ENCODE measurements at regions not wholly inside any gene's neighbourhood (a gene's known extent, or its start where the extent isn't known, plus 50 kb on each side); places are given as distances from the start of the nearest gene placed in this dataset.

GRCh38 chr17:15892244-15892643 is 52.7 kb upstream of the ADORA2B start:
- peaks cover 11% of the 10 kb centered on the region for H3K4me1 ChIP-seq (ENCODE audit: control insufficient read depth, extremely low read depth, insufficient read depth, low read length)
- no TSS peak for BruUV-seq (replicated peaks)
- H3K9ac ChIP-seq (replicated peaks; ENCODE audit: extremely low read depth, insufficient read depth, low read length) = no peak overlapping the region
- CTCF ChIA-PET = no interaction called here
- H3K4me2 ChIP-seq (ENCODE audit: insufficient read depth, low read length) = no peak overlapping the region
- no peaks in the 10 kb centered on the region for H4K20me1 ChIP-seq (replicated peaks; ENCODE audit: control insufficient read depth, extremely low read depth, insufficient read depth, low read length)
- no peak for FAIRE-seq
- TF ChIP-seq MAX (IDR thresholded peaks at IDR 0.05; ENCODE audit: insufficient read depth, insufficient read length) (no peak), POLR2A (IDR thresholded peaks at IDR 0.05; ENCODE audit: low read depth, low read length) (no peak), FOS (IDR thresholded peaks at IDR 0.05; ENCODE audit: borderline replicate concordance, insufficient read depth, low read length) (no peak), GATA2 (IDR thresholded peaks at IDR 0.05; ENCODE audit: insufficient read depth, insufficient read length, low read depth, low read length) (no peak), MYC (IDR thresholded peaks at IDR 0.05; ENCODE audit: low read depth, low read length) (no peak), JUN (IDR thresholded peaks at IDR 0.05; ENCODE audit: borderline replicate concordance, insufficient read depth, insufficient read length, low read depth) (no peak), POLR2AphosphoS5 (IDR thresholded peaks at IDR 0.05; ENCODE audit: insufficient read depth, low read depth, low read length) (no peak), EZH2 (IDR thresholded peaks at IDR 0.05; ENCODE audit: borderline replicate concordance, low read depth, low read length, severe bottlenecking) (no peak)
- TF ChIP-seq, protein P1, sequence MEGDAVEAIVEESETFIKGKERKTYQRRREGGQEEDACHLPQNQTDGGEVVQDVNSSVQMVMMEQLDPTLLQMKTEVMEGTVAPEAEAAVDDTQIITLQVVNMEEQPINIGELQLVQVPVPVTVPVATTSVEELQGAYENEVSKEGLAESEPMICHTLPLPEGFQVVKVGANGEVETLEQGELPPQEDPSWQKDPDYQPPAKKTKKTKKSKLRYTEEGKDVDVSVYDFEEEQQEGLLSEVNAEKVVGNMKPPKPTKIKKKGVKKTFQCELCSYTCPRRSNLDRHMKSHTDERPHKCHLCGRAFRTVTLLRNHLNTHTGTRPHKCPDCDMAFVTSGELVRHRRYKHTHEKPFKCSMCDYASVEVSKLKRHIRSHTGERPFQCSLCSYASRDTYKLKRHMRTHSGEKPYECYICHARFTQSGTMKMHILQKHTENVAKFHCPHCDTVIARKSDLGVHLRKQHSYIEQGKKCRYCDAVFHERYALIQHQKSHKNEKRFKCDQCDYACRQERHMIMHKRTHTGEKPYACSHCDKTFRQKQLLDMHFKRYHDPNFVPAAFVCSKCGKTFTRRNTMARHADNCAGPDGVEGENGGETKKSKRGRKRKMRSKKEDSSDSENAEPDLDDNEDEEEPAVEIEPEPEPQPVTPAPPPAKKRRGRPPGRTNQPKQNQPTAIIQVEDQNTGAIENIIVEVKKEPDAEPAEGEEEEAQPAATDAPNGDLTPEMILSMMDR (IDR thresholded peaks at IDR 0.05; ENCODE audit: extremely low read depth in 1 of 2, insufficient read depth in 1 of 2, low read depth in 1 of 2, low read length in 2 of 2) = no peak
- H3K27me3 ChIP-seq (ENCODE audit: control insufficient read depth in 2 of 2, insufficient read depth in 2 of 2, low read length in 2 of 2) = no peaks in the 10 kb centered on the region
- no peak overlapping the region for H3K4me3 ChIP-seq (replicated peaks in 1 of 3; ENCODE audit: insufficient read depth in 1 of 3, low read depth in 1 of 3, low read length in 3 of 3)
- dilution Hi-C loops (cut with MboI; ENCODE audit: extremely low pct_ligation_motif_present, low sequenced_read_pairs) (no loop called here), intact Hi-C loops (cut with micrococcal nuclease) (no loop called here)
- POLR2A ChIA-PET = no interaction called here
- no peaks in the 10 kb centered on the region for H3K79me2 ChIP-seq (ENCODE audit: control insufficient read depth, insufficient read depth, low read length)
- no peaks in the 10 kb centered on the region for H3K9me3 ChIP-seq (replicated peaks; ENCODE audit: control insufficient read depth, insufficient read depth, low read length)
- DNase-seq (ENCODE audit: low read depth, low spot score) = no peak
- H3K9me1 ChIP-seq (replicated peaks; ENCODE audit: control insufficient read depth, extremely low read depth, insufficient read depth, low read length) = no peaks in the 10 kb centered on the region
- no peak overlapping the region for H2AFZ ChIP-seq (ENCODE audit: low read depth, low read length)
- no peaks in the 10 kb centered on the region for H3K36me3 ChIP-seq (ENCODE audit: control insufficient read depth in 2 of 2, extremely low read depth in 1 of 2, insufficient read depth in 2 of 2, low read length in 2 of 2)
- no peak overlapping the region for H3K27ac ChIP-seq (ENCODE audit: insufficient read depth, low read depth, low read length)
